ENCODE measurements at regions not wholly inside any gene's neighbourhood (a gene's known extent, or its start where the extent isn't known, plus 50 kb on each side); places are given as distances from the start of the nearest gene placed in this dataset.

- TF ChIP-seq GATA2 (IDR thresholded peaks at IDR 0.05; ENCODE audit: low read depth, low read length), result no peak
- no peak for TF ChIP-seq GATA3 (IDR thresholded peaks at IDR 0.05; ENCODE audit: low read depth, low read length)
These were observed 143.5 kb downstream of the INHBA start for GRCh38 chr7:41559426-41559825.
